ENCODE measurements at regions not wholly inside any gene's neighbourhood (a gene's known extent, or its start where the extent isn't known, plus 50 kb on each side); places are given as distances from the start of the nearest gene placed in this dataset.
"Not testable (repeated sequence)": the region's sequence is repeated elsewhere in the genome, so short reads cannot be mapped to it uniquely, and the experiment has no call there.

DNA sequence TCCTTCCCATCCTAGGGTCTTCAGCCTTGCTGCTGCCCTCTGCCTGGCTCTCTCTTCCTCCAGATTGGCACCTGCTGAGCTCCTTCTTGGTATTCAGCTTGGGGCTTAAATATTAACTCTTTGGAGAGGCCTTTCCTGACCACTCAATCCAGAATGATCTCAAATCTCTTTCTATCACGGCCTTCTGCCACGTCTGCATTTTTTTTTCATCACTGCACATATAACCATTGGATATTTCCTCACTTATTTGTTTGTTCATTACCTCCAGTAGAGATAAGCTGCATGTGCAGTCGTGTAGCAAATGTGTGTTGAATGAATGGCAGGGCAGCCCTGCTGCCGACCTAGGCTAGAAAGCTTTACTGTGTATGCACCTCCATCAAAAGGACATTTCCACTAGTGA, 51.6 kb upstream of the MPP7 start:
- no peak for DNase-seq (ENCODE audit: low read depth)

DNA sequence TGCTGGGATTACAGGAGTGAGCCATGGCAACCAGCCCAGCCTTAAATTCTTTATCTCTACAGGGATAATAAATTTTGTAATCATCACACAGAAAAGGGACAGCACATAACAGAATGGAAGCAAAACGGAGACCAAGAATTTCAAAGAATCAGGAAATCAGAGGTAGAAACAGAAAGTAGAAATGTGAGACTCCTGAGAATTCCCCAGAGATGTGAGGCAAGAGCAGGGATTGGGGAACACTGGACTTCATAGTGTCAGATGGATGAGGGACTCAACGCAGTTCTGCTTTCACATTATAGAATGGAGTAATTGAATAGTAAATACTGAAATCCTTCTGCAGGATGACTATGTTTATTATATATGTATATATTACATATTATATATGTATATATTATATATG, 52.5 kb upstream of the MPP7 start:
- no peak for DNase-seq (ENCODE audit: low read depth)

DNA sequence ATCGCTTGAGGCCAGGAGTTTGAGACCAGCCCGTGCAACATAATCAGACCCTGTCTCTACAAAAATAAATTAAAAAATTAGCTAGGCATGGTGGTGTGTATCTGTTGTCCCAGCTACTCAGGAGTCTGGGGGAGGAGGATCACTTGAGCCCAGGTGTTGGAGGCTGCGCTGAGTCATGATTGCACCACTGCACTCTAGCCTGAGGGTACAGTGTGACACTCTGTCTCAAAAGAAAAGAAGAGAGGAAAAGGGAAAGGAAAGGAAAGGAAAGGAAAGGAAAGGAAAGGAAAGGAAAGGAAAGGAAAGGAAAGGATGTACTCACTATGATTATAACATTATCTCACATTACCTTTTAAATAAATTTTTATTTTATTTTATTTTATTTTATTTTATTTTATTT, 56.5 kb upstream of the MPP7 start:
- no peak for DNase-seq (ENCODE audit: low read depth)

DNA sequence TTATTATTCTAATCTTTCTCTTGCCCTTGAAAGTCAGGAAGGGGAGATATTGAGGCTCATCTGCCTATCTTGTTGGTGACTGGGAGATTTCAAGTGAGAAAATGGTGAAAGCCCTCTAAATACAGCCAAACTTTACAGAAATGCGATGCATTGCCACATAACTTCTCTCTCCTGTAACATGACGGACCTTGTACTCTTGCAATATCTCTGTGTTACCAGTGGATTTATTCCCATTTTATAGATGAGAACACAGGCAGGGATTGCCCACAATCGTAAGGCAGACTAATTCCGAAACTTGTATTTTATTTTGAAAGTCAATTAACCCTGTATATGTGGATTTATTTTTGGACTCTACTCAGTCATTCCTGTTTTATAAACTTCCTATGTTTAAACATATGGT, 57.3 kb upstream of the MPP7 start:
- no peak for DNase-seq (ENCODE audit: low read depth)

DNA sequence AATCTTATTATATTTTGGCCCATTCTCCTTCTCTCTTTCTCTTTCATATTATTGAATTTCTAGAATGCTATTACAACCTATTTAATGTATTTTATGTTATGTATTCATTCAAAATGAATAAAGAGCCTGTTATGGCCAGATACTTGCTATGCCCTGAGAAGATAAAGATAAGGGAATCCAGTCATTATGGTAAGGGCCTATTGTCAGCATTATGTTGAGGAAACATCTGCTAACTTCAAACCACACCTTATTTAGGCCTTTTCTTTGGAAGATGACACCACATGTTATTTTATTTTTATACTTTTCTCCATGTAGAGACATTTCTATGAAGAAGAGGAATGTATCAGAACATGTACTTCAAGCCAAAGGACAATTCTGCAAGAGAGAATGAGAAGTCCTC, 60.5 kb upstream of the MPP7 start:
- no peak for DNase-seq (ENCODE audit: low read depth)

DNA sequence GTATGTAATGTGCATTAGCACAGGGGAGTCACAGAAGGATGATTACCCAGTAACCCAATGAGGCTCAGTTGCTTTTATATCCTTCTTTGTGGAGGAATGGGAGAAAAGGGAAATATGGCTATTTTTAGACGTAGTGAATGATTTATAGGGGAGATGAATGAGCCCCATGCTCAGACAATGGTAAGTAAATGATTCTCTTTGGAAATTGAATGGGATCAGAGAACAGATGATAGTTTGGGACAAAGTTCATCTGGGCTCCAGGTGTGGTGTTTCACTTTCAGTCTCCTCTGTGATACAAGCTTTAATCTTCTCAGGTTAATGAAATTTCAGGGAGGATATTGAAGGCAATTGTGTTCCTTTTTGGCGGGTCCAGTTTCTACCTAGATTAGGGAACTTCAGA, 63.0 kb upstream of the MPP7 start:
- no peak for DNase-seq (ENCODE audit: low read depth)

DNA sequence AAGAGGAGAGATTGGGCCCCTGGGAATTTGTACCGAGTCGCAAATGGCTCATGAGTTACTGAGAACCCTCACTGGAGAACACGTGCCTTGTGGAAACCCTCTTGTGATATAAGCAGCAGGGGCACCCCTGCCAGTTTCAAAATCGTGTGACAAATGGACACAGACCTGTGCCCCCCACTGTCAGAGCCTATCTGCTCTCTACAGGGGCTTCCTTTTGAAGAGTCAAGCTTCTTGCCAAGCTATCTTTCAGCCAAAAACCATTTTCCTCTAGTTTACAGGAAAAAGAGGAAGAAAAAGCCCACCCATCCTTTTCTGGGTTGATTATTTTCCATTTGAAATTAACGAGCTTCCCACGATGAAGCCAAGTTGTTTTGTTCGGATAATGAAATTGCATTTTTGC, 64.1 kb upstream of the MPP7 start:
- DNase-seq (ENCODE audit: low read depth), result no peak

DNA sequence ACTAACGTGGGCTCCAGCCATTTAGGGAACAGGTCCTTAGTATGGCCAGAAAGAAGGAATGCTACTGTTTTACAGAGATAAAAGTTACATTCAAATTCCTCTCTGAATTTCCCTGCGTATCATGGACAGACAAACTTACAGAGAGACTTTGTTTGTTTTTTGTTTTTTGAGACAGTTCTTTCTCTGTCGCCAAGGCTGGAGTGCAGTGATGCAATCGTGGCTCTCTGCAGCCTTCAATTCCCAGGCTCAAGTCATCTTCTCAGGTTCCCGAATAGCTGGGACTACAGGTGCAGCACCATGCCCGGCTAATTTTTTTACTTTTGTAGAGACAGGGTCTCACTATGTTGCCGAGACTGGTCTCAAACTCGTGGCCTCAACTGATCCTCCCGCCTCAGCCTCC, 64.5 kb upstream of the MPP7 start:
- no peak for DNase-seq (ENCODE audit: low read depth)

DNA sequence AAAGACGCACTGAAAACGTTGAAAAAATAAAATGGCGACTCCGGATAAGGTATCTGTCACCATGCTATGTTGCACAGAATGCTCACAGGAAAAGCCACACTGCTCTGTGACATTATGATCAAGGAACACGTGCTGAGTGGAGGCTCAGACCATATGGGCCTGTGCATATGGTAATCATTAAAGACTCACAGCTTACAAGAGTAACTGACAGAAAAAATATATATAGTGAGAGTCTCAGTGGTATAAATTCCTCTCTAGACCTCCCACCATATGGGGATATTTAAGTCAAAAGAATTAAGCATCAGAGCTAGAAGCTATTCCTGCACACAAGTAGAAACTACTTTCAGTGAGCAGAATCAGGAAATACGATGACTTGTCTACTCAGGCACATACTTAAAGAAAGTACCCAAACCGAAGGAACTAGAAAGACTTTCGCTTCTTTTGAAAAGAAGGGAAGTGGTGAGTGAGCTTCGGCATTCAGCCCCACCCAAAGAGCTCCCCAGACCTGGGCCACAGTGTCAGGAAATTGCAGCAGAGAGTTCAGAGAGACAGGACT, 65.1 kb upstream of the MPP7 start:
- DNase-seq (ENCODE audit: low read depth), result no peak

DNA sequence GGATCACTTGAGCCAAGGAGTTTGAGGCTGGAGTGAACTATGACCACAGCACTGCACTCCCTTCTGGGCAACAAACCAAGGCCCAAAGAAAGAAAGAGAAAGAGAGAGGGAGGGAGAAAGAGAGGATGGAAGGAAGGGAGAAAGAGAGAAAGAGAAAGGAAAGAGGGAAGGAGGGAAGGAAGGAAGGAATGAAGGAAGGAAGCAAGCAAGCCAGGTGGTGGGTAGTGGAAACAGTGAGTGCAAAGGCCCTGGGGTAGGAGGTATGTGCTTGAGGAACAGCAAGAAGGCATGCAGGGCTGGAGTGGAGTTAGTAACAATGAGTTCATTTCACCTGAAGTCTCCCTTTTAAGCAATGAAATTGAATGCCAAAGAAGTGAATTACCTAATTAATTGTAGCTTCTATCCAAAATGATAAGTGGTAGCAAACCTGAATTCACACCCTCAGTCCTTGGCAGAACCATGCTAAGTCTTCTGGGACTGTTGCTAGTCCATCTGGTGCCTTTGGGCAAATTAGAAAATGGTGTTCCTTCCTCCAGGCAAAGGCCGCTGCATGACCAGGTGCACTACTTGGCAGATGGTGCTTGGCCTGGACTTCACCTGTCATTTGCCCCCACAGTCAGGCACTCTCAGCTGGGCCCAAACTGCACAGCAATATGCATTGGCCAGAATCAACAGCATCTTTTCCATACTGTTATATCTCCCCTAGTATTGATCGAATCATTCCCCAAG, 67.4 kb upstream of the MPP7 start:
- DNase-seq (ENCODE audit: low read depth), result no peak

DNA sequence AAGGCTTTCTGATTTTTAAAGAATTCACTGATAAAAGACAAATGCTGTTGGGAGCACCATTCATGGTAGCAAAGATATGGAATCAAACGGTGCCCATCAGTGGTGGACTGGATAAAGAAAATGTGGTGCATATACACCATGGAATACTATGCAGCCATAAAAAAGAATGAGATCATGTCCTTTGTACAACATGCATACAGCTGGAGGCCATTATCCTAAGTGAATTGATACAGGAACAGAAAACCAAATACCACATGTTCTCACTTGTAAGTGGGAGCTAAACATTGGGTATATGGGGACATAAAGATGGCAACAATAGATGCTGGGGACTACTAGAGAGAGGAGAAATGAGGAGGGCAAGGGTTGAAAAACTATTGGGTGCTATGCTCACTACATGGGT, 68.8 kb upstream of the MPP7 start:
- not testable (repeated sequence) for DNase-seq (ENCODE audit: low read depth)

DNA sequence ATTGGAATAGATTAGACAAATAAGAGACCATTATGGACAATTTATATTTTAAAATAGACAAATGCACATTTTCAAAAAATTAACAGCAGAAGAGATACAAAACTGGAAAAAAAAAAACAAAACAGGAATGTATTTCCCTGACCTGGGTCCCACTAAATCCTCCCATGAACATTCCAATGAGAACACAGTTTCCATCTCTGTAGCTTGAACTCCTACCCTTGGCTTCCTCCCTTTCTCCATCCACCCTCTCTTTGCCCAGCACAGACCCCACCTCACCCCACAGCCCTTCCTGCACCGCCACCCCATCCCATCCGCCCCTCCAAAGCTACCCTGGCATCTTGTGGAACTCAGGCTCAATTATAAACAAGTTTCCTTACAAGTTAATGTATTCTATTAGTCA, 71.2 kb upstream of the MPP7 start:
- DNase-seq (ENCODE audit: low read depth), result no peak

DNA sequence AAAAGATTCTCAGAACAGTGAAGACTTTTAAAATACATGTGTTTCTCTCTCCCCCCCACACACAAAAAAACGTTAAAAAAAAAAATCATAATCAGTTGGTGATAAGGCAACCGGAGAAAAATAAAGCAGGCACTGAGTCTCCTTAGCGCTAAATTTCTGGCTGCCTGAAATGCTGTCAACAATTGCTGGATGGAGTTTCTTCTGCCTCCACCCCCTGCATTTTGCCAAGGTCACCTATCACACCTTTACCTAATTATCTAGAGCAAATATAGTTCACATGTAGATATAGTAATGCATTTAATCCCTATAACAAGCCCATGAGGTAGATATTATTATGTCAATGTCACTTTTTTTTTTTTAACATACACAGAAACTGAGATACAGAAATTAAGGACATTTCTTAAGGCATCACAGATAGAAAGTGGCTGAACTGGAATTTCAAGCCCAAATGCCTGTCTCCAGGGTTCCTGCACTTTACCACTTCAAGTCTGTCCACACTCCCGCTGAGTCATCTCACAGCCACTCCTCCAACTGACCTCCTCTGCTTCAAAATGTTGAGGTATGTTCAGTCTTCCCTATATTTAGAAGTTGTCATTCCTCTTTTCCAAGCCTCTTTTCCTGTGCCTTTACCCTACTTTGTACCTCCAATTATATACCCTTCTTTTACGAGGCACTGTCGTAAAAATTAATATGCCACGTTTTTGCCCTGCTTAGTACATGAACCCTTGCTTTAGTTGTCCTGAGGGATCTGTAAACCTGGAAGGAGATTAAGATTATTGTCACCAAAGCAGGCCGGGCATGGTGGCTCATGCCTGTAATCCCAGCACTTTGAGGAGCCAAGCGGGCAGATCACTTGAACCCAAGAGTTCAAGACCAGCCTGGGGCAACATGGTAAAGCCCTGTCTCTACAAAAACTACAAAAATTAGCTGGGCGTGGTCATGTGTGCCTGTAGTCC, 72.8 kb upstream of the MPP7 start:
- no peak for DNase-seq (ENCODE audit: low read depth)

DNA sequence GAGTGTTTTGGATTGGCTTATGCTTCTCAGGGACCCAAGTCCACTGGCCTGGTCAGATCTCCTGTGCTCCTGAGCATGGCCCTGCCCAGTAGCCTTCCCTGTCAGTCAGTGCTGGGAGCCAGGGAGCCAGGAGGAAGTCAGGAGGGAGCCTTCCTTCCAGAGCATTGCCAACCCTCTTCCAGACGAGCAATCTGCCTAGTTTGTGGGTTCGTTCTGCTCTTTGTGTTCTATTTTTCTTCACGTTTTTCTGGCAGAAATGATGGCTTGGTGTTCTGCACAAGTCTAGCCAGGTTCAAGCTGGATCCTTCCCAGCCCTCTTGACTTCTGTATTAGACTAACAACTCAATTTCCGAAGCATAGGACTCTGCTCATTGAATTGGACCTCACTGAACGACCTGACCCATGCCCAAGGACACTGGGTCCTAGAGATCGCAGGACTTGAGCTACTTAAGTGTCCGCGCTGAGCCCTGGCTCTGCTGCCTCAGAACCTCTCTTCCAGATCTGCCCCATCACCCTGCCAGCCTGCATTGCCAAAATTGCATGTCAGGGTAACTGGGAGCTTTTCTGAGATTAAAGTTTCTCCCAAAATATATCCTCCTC, 76.2 kb upstream of the MPP7 start:
- no peak for DNase-seq (ENCODE audit: low read depth)

DNA sequence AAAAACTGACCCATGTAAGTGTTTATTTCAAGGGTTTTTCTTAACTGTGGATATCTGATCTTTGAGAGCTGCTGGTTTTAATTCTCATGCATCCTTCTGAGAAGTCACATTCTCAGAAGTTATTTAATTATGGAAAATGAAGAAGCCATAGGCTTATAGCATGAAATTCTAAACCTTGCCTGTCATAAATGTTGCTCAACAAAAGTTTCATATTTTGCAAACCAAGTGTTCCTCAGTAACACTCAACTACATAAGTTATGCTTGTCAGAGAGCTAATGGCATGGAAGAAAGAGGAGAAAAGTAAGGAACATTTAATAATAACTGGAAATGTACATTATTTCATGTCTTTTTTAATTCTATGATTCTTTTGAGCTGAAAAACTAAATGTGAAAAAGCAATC, 78.6 kb upstream of the MPP7 start:
- no peak for DNase-seq (ENCODE audit: low read depth)

DNA sequence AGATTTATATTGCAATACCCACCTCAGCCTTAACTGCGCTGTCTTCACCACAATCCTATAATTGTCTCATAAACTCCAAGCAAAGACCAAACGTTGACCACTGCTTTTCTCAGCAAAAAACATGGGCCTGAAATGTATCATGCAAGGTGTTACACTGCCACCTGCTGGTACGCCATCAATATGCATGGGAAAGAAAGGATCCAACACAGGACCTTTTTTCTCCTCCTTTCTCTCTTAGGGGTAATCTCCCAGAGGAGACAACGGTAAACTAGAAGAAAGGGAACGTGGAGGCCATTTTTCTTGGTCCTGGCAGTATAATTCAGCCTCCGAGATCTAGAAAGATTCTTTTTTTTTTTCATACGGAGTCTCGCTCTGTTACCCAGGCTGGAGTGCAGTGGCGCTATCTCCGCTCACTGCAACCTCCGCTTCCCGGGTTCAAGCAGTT, 79.1 kb upstream of the MPP7 start:
- peak; percentile 73 for DNase-seq (ENCODE audit: low read depth)

DNA sequence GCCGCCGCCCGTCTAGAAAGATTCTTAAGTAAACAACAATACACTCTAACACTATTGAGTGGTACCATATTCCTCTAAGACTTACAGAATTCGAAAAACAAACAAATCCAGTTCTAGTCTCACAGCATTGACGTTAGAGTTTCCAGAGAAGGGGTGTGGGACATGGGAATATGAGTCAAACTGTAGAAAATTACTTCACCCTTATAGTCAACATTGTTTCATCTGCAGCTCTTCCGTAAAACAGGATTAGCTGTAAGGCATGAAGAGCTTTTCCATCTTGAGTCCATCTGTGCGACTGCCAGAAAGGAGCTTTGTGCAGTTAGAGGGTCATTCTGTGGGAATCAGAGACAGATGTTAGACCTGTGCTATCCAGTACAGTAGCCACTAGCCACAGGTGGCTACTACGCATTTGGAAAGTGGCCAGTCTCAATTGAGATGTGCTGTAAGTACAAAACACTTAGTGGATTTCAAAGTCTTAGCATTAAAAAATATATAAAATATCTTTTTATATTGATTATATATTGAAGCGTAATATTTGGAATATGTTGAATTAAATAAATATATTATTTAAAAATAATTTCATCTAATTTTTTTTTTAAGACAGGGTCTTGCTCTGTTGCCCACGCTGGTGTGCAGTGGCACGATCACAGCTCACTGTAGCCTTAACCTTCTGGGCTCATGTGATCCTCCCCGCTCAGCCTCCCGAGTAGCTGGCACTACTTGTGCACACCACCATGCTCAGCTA, 79.8 kb upstream of the MPP7 start:
- peak; percentile 52 for DNase-seq (ENCODE audit: low read depth)

DNA sequence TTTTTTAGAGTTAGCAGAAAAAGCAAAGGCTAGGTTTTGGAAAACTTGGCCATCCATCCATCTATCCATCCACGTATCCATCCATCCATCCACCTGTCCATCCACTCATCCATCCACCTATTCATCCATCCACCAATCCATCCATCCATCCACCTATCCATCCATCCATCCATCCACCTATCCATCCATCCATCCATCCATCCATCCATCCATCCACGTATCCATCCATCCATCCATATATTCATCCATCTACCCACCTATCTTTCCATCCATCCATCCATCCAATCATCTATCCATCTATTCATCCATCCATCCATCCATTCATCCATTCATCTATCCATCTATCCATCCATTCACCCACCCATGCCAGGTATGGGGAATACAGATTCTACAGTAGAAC, 81.7 kb upstream of the MPP7 start:
- DNase-seq (ENCODE audit: low read depth), result no peak

DNA sequence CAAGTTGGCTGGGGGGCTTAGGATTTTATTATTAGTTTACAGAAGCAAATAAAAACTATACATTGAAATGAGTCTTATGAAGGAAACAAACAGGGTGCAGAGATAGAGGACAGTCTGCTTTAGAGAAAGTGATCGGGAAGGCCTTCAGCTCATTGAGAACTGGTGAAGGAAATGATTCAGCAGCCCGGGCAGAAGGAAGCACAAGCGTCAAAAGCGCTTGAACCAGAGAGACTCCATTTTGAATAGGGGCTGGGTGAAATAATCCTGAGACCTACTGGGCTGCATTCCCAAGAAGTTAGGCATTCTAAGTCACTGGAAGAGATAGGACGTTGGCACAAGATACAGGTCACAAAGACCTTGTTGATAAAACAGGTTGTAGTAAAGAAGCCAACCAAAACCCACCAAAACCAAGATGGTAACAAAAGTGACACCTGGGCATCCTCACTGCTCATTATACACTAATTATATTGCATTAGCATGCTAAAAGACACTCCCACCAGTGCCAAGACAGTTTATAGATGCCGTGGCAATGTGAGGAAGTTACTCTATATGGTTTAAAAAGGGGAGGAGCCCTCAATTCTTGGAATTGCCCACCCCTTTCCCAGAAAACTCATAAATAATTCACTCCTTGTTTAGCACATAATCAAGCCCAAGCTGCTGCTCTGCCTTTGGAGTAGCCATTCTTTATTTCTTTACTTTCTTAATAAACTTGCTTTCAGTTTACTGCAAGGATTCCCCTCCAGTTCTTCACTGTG, 83.1 kb upstream of the MPP7 start:
- DNase-seq (ENCODE audit: low read depth), result no peak

DNA sequence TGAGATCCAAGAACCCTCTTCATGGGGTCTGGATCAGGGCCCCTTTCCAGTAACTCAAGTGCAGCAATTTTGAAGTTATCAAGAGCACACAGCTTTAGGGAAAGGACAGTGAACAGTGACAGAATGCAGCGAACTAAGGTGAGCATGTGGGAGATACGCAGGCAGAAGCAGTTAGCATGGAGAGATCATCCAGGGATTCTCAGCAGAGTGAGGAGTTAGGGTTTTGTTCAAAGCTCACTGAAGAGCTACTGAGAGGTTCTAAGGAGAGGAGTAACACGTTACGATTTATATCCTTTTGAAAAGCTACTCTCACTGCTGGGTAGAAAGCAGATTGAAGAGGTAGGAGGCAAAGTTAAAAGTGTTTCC, 83.6 kb upstream of the MPP7 start:
- DNase-seq (ENCODE audit: low read depth), result no peak

DNA sequence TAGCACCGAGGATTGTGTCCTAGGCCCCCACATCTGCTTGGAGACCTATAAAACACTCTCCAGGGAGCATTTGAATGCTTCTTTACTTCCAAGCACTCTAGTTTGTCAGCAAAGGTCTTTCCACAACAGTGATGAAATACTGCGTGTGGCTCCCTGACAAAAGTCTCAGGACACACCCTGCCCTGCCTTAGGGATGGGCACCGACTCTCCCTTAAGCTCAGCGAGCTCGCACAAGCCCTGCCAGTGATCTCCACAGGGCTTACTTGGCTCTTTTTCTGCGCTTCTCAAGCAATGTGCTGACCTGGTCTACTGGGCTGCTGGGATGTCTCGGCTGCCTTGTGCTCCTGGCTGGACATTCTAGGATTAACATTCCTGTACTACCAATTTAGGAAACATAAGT, 84.3 kb upstream of the MPP7 start:
- DNase-seq (ENCODE audit: low read depth), result no peak
